ENCODE measurements at regions not wholly inside any gene's neighbourhood (a gene's known extent, or its start where the extent isn't known, plus 50 kb on each side); places are given as distances from the start of the nearest gene placed in this dataset.

DNA sequence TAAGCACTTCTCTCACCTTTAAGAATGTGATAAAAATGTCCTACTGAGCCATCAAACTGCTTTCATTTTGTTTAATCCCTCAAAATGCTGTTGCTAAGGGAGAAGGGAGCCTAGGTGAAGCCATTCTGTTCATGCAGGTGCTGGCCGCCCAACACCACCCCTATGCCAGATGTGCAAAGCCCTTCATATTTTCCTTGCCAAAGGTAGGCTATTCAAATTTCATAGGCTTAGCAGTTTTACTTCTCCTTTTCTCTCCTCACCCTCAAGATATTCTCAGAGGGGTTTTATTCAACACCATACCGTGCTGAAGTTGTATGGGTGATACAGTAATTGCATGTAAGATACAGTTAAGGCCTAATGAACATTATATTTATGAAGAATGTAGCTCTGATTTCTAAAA lies 461.7 kb downstream of the GXYLT1 start:
- TF ChIP-seq, protein P1, sequence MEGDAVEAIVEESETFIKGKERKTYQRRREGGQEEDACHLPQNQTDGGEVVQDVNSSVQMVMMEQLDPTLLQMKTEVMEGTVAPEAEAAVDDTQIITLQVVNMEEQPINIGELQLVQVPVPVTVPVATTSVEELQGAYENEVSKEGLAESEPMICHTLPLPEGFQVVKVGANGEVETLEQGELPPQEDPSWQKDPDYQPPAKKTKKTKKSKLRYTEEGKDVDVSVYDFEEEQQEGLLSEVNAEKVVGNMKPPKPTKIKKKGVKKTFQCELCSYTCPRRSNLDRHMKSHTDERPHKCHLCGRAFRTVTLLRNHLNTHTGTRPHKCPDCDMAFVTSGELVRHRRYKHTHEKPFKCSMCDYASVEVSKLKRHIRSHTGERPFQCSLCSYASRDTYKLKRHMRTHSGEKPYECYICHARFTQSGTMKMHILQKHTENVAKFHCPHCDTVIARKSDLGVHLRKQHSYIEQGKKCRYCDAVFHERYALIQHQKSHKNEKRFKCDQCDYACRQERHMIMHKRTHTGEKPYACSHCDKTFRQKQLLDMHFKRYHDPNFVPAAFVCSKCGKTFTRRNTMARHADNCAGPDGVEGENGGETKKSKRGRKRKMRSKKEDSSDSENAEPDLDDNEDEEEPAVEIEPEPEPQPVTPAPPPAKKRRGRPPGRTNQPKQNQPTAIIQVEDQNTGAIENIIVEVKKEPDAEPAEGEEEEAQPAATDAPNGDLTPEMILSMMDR (IDR thresholded peaks at IDR 0.05), result no peak
- no peak for TF ChIP-seq POLR2A (IDR thresholded peaks at IDR 0.05)
- no peak for DNase-seq
- intact Hi-C loops (cut with DNase I; ENCODE audit: low total_unique reads), result no loop called here

GRCh38 chr12:41681898-41682297 lies 462.8 kb downstream of the GXYLT1 start:
- H3K9me3 ChIP-seq, result no peaks in the 10 kb centered on the region
- no peaks in the 10 kb centered on the region for H3K4me1 ChIP-seq
- no peak overlapping the region for H3K27ac ChIP-seq
- H3K27me3 ChIP-seq, result no peaks in the 10 kb centered on the region
- WGBS, 2 donors, result 54 to 68% methylated on average over 3 of the region's 3 CpGs
- no peak for DNase-seq
- H3K4me3 ChIP-seq, result no peak overlapping the region
- no peak for TF ChIP-seq POLR2A (IDR thresholded peaks at IDR 0.05)
- intact Hi-C loops (cut with DNase I; ENCODE audit: low total_unique reads), result no loop called here
- H3K36me3 ChIP-seq (ENCODE audit: low read depth, missing control alignments), result no peaks in the 10 kb centered on the region

More for the DNA sequence above, 461.7 kb downstream of the GXYLT1 start:
- Histone ChIP-seq H3K9me3 (no peaks in the 10 kb centered on the region), H3K4me1 (no peaks in the 10 kb centered on the region), H3K4me3 (no peak overlapping the region), H3K27me3 (no peaks in the 10 kb centered on the region), H3K27ac (no peak overlapping the region), H3K36me3 (ENCODE audit: low read depth, missing control alignments) (no peaks in the 10 kb centered on the region)
- WGBS, 2 donors, result 96 to 98% methylated on average over 2 of the region's 2 CpGs

DNA sequence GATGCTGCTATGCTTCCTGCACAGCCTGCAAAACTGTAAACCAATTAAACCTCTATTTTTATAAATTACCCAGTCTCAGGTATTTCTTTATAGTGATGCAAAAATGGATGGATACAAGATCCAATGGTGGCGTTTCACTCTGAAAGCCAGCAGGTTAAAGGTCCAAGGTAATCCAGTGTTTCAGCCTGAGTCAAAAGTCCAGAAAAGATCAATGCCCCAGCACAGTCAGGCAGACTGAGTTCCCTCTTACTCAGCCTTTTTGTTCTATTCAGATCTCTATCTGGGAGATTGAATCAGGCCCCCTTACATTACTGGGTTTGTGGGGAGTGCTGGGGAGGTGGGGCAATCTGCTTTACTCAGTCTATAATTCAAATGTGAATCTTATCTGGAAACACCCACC lies 464.5 kb downstream of the GXYLT1 start:
- DNase-seq, result no peak
- 78 to 95% methylated on average over 1 of the region's 1 CpG for WGBS, 2 donors
- no peaks in the 10 kb centered on the region for H3K9me3 ChIP-seq
- H3K27ac ChIP-seq, result no peak overlapping the region
- H3K36me3 ChIP-seq (ENCODE audit: low read depth, missing control alignments), result no peaks in the 10 kb centered on the region
- intact Hi-C loops (cut with DNase I; ENCODE audit: low total_unique reads), result no loop called here
- H3K27me3 ChIP-seq, result no peaks in the 10 kb centered on the region
- no peak overlapping the region for H3K4me3 ChIP-seq
- no peaks in the 10 kb centered on the region for H3K4me1 ChIP-seq
- TF ChIP-seq, protein P1 (IDR thresholded peaks at IDR 0.05), result no peak
- TF ChIP-seq POLR2A (IDR thresholded peaks at IDR 0.05), result no peak

DNA sequence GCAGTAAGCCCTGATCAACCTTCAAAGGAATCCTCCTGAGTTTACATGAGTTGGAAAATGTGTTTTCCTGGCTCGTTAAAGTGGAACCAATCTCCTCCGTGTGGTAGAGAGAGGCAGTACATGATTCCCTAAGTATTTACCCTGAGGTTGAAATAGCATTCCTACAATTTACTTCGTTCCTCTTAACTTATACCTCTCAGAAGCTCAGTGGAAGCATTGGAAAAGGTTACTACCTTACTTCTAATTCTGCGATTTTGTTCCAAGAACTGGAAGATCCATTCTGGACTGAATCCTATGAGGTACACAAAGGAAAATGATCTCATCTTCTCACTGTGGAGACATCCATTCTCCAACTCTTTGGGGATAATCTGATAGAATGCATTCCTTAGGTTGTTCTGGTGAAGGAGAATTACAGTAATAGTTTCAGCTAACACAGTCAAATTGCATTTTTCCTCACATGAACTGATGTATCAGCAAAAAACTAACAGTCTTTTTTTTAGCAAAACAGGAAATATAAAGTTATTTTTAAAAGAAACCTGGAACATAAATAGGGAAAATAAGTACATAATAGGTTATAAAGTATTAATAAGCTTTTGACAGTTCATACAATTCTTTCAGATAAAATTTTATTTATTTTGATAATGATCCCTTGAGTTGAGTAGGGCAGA lies 475.6 kb downstream of the PDZRN4 start:
- TF ChIP-seq POLR2A (IDR thresholded peaks at IDR 0.05), result no peak
- TF ChIP-seq, protein P1 (IDR thresholded peaks at IDR 0.05), result peak in 2 of 3 experiments; percentile 29 to 60
- no peak for DNase-seq
- Histone ChIP-seq H3K27me3 (no peaks in the 10 kb centered on the region), H3K9me3 (no peaks in the 10 kb centered on the region), H3K4me1 (no peaks in the 10 kb centered on the region), H3K4me3 (no peak overlapping the region), H3K27ac (no peak overlapping the region), H3K36me3 (ENCODE audit: low read depth, missing control alignments) (no peaks in the 10 kb centered on the region)
- 14 to 18% methylated on average over 4 of the region's 4 CpGs for WGBS, 2 donors
- intact Hi-C loops (cut with DNase I; ENCODE audit: low total_unique reads), result no loop called here

DNA sequence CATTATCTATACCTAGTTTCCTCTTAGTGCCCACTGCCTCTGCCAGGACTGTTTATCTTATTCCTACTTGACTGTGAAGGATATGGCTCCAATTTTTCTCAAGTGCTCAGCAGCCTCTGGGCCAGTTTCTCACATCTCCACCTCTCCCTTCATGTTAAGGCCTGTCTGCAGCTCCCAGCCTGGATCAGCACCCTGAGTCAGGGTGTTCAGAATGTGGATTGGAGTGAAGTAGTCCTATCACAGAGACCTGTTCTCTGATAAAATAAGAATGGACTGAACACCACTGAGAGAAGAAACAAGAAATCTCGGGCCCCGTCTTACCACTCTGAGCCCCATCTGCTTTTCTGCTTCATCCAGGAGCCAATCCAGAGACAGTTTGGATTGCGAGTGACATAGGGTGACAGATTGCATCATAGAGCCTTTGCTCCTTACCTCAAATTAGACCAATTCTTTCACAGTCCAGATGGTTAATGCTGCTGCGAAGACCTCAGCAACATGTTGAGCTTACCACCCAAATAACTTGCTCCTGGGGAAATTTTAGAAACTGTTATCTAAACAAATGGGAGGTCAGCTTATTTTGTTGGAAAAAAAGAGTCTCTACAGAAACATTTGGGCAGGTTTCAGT lies 473.1 kb downstream of the PDZRN4 start:
- 79 to 87% methylated on average over 4 of the region's 4 CpGs for WGBS, 2 donors
- Histone ChIP-seq H3K27ac (no peak overlapping the region), H3K4me1 (no peaks in the 10 kb centered on the region), H3K4me3 (no peak overlapping the region), H3K9me3 (no peaks in the 10 kb centered on the region), H3K36me3 (ENCODE audit: low read depth, missing control alignments) (no peaks in the 10 kb centered on the region), H3K27me3 (no peaks in the 10 kb centered on the region)
- TF ChIP-seq POLR2A (IDR thresholded peaks at IDR 0.05), result no peak
- TF ChIP-seq, protein P1 (IDR thresholded peaks at IDR 0.05), result no peak
- DNase-seq, result no peak
- intact Hi-C loops (cut with DNase I; ENCODE audit: low total_unique reads), result no loop called here
